NCI-H2107 treated with DMSO at 0.1 percent for 48 hours (cell line): ENCODE measurements at regions not wholly inside any gene's neighbourhood (a gene's known extent, or its start where the extent isn't known, plus 50 kb on each side); places are given as distances from the start of the nearest gene placed in this dataset.
"Not testable (repeated sequence)": the region's sequence is repeated elsewhere in the genome, so short reads cannot be mapped to it uniquely, and the experiment has no call there.

Experiments used
- DNase-seq: peaks from one replicate; lab custom pipeline; 2025; ENCODE audit not compliant: unreplicated experiment; lab: John Stamatoyannopoulos, UW

GRCh38 chr18:22695674-22696073 lies 237.5 kb upstream of the RBBP8 start:
- DNase-seq: no peak

DNA sequence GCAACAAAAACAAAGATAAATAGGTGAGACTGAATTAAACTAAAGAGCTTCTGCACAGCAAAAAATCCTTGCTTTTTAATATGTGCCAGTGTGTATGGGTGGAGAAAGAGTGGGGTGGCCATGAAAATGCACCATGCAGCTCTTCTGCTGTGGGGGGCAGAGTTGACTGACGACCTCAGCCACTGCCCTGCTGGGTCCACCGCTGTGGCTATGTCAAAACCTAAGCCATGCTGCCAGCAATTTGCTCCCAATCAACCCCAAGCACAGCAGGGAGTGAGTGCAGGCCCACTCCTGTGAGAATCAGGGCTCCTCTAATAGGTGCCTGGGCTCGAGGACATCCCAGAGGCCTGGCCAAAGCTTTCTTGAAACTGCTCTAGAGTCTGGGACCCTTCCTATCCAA lies 235.6 kb upstream of the RBBP8 start:
- DNase-seq: no peak

DNA sequence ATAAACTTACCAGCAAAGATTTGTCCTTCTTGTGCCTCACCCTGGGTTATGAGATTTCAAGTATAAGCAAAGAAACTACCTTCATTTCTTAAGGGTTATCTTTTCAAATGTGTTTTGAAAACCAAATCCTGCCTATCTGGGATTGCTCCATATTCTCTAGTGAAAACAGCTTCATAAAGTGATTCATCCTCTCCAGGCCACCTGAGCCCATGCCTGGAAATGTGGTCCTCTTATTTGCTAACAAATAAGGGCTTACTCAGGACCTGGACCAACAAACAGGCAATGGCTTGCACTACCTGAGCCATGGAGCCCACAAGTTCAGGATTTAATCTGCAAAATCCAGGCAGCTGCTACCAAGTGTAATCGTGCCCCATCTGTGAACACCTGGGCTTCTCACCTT lies 234.4 kb upstream of the RBBP8 start:
- DNase-seq: no peak

- no peak for DNase-seq
Observed at GRCh38 chr18:22699629-22700028, 233.5 kb upstream of the RBBP8 start.

GRCh38 chr18:22700920-22701319 lies 232.2 kb upstream of the RBBP8 start:
- DNase-seq: no peak

- DNase-seq: no peak
Observed at GRCh38 chr18:22701326-22701725, 231.8 kb upstream of the RBBP8 start.

GRCh38 chr18:22701795-22702194 lies 231.3 kb upstream of the RBBP8 start:
- DNase-seq: no peak

DNA sequence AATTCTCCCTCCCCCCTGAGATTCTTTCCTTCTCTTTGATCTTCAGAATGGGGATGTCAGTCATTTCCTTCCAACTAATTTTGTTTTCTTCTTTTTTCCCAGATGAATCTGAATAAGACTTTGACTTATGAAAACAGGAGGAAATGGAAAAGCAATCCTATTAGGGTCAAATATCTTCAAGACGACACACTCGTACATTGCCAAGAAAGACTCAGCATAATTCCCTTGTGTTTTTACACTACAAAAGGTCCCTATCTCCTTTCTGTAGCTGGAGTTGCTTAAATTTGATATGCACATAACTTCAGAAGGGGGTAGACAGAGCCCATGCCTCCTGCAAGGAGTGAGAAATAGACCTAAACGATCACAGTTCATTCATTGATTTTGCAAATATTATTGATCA lies 230.3 kb upstream of the RBBP8 start:
- DNase-seq: no peak

- DNase-seq: no peak
Observed at GRCh38 chr18:22703883-22704585, 229.1 kb upstream of the RBBP8 start.

DNA sequence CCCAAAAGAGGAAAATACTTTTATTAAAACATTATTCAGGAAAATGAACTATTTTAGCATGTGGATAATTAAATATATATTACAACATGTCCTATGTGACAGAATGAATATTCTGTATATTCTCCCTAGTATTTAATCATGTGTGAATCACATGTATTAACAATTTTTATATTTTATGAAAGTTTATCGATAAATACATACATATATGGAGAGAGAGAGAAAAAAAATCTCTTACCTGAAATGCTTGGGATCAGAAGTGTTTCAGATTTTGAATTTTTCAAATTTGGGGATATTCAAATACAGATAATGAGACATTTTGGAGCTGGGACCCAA lies 228.6 kb upstream of the RBBP8 start:
- DNase-seq: no peak

DNA sequence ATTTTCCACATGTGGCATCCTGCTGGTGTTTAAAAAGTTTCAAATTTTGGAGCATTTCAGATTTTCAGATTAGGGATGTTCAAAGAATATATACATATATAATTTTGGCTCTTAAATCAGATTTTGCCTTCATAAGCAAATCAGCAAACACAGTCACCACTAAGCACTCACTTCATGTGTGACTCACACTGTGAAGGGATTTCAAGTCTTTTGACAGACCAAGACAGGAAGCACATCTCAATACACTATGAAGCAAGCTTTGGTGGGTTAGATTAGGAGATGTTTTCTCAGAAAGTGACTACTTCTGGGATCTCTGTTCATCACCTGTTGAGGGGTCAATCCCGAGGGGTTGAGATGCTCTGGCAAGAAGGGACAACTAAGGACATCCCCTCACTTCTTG lies 227.8 kb upstream of the RBBP8 start:
- no peak for DNase-seq

GRCh38 chr18:22706025-22706424 lies 227.1 kb upstream of the RBBP8 start:
- not testable (repeated sequence) for DNase-seq

- DNase-seq: no peak
Observed at GRCh38 chr18:22709288-22710060, 223.7 kb upstream of the RBBP8 start.

GRCh38 chr18:22710673-22711191 lies 222.4 kb upstream of the RBBP8 start:
- no peak for DNase-seq

GRCh38 chr18:22711192-22711685 lies 221.9 kb upstream of the RBBP8 start:
- no peak for DNase-seq

DNA sequence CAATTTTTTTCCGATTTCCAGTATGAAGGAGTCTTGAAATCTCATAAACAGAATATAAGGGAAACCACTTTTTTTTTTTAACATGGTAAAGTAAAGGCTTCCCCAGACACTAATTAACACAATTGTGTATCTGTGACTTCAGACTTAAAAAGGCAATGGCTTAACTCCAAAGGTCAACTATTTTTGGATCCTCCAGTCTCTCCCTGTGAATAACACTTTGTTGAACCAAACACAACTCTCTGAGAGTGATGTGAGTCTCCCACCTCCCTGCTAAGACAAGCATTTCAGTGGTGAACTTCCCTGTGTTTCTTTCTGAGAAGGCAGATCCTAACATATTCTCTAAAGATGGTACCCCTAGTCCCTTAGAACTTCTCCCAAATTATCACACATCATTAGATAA lies 219.6 kb upstream of the RBBP8 start:
- no peak for DNase-seq

DNA sequence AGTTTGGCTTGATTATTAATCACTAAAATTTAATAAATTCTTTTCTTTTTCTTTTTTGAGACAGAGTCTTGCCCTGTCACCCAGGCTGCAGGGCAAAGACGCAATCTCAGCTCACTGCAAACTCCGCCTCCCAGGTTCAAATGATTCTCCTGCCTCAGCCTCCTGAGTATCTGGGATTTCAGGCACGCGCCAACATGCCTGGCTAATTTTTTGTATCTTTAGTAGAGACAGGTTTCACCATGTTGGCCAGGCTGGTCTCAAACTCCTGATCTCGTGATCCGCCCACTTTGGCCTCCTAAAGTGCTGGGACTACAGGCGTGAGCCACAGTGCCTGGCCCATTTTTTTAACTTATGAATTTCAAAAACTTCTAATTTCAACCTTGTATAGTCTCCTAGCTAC lies 215.6 kb upstream of the RBBP8 start:
- DNase-seq: not testable (repeated sequence)

GRCh38 chr18:22723221-22723620 lies 209.9 kb upstream of the RBBP8 start:
- no peak for DNase-seq

GRCh38 chr18:22723773-22724172 lies 209.4 kb upstream of the RBBP8 start:
- DNase-seq: no peak

DNA sequence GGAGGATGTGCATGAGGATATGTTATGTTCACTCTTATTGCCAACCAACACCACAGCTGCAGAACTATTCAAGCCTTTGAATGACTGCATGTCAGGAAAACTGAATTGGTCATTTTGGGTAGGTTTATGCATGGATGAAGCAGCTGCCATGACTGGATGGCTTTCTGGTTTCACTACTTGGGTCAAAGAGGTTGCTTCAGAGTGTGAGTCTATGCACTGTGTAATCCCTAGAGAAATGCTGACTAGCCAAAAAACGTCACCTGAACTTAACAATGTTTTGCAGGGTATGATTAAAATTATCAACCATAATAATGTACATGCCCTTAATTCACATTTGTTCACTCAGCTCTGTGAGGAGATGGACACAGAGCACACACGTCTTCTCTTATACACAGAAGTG lies 206.7 kb upstream of the RBBP8 start:
- no peak for DNase-seq

DNA sequence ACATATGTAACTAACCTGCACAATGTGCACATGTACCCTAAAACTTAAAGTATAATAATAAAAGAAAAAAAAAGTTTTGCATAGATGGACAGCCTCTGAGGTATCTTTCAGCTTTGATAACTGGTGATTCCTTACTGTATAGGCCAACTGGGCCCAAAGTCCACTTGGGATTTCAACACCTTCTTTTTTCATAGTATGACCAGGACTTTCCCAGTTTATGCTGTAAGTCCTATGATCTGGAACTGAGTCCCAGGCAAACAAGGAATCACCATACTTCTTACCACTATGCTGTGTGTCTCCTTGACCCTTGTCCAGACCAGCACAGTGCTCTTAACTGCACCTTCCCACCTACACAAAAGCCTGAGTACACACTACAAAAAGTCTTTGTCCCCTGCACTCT lies 205.1 kb upstream of the RBBP8 start:
- DNase-seq: no peak

DNA sequence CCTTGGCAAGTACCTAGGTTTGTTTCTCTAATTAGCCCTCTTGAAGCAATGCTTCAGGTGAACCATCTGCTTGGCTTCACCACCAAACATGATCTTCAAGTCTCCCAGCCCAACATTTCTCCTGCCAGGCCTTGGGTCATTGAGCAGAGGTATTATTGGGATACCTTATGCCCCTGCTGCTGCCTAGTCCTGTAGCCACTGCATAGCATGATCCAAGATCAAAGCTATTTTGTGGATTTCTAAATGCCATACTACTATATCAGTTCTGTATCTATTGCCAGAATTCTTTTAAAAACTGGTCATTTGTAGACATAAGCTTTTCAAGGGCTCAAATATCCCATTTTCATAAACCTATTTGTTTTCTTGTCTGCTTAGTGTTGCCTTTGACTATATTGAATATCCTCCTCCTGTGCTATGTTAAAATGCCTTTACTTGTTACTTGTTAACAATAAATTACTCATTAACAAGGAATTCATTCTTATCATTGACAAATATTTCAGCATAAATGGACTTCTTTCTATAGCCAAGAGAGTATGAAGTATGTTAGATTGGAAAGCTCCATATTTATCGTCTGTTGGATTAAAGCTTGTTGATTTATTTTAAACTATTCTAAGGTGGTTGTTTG lies 204.5 kb upstream of the RBBP8 start:
- DNase-seq: no peak
